ENCODE measurements at regions not wholly inside any gene's neighbourhood (a gene's known extent, or its start where the extent isn't known, plus 50 kb on each side); places are given as distances from the start of the nearest gene placed in this dataset.

- Histone ChIP-seq H2BK120ac (replicated peaks; ENCODE audit: low read depth, low read length) (no peak overlapping the region), H3K27ac (ENCODE audit: low read depth, low read length) (no peak overlapping the region)
- POLR2A ChIA-PET (ENCODE audit: partially characterized antibody), result no interaction called here
- TF ChIP-seq ZNF274 (IDR thresholded peaks at IDR 0.05; ENCODE audit: borderline replicate concordance, extremely low read depth, low read length) (no peak), GTF2F1 (IDR thresholded peaks at IDR 0.05; ENCODE audit: borderline replicate concordance, low read depth, low read length) (no peak), RNF2 (IDR thresholded peaks at IDR 0.05; ENCODE audit: borderline replicate concordance, low read depth, low read length, missing control alignments, poor library complexity, severe bottlenecking) (no peak), TCF12 (IDR thresholded peaks at IDR 0.05; ENCODE audit: low read depth, low read length) (no peak), POLR2AphosphoS5 (IDR thresholded peaks at IDR 0.05; ENCODE audit: low read depth, low read length) (no peak), FOSL1 (IDR thresholded peaks at IDR 0.05; ENCODE audit: insufficient read depth, low read depth, low read length) (no peak), JUN (IDR thresholded peaks at IDR 0.05; ENCODE audit: low read depth, low read length) (no peak), RBBP5 (IDR thresholded peaks at IDR 0.05; ENCODE audit: borderline replicate concordance, low read depth, low read length) (no peak), SIRT6 (IDR thresholded peaks at IDR 0.05; ENCODE audit: low read length) (no peak), RXRA (IDR thresholded peaks at IDR 0.05; ENCODE audit: insufficient read depth, low read depth, low read length) (no peak), EGR1 (IDR thresholded peaks at IDR 0.05; ENCODE audit: borderline replicate concordance, low read depth, low read length) (no peak), POU5F1 (IDR thresholded peaks at IDR 0.05; ENCODE audit: low read depth, low read length) (no peak), RFX5 (IDR thresholded peaks at IDR 0.05; ENCODE audit: borderline replicate concordance, low read depth, low read length) (no peak), EP300 (IDR thresholded peaks at IDR 0.05; ENCODE audit: borderline replicate concordance in 1 of 2, low read depth in 2 of 2, low read length in 2 of 2) (no peak), YY1 (IDR thresholded peaks at IDR 0.05; ENCODE audit: low read depth, low read length) (no peak)
These were observed 315.4 kb upstream of the LRRC3B start for GRCh38 chr3:26307192-26307591.

More at GRCh38 chr3:26307192-26307591, 315.4 kb upstream of the LRRC3B start:
- Histone ChIP-seq H4K8ac (ENCODE audit: extremely low read depth, insufficient read depth, low read length) (no peak overlapping the region), H4K91ac (replicated peaks; ENCODE audit: insufficient read length, low read length) (no peak overlapping the region), H3K23ac (ENCODE audit: insufficient read length) (no peak overlapping the region), H3K79me1 (ENCODE audit: low read depth, low read length) (no peaks in the 10 kb centered on the region), H3K23me2 (ENCODE audit: low read depth, low read length) (no peaks in the 10 kb centered on the region), H2AFZ (ENCODE audit: low read length) (no peak overlapping the region), H3K4me1 (replicated peaks in 1 of 4; ENCODE audit: control insufficient read depth in 3 of 4, insufficient read depth in 4 of 4, low read length in 3 of 4) (peaks cover 0 to 8% (median 5%) of the 10 kb centered on the region in 4 experiments; a peak in 3 of 7 replicates), H3K9ac (replicated peaks in 1 of 4; ENCODE audit: extremely low read depth in 1 of 4, low read depth in 3 of 4, low read length in 3 of 4) (no peak overlapping the region), H3K9me3 (ENCODE audit: insufficient read depth in 2 of 2, low read depth in 1 of 2, low read length in 1 of 2) (no peaks in the 10 kb centered on the region), H3K4me3 (ENCODE audit: extremely low read depth in 1 of 4, insufficient read depth in 2 of 4, low read depth in 3 of 4, low read length in 4 of 4) (no peak overlapping the region), H3K56ac (replicated peaks; ENCODE audit: insufficient read length, low read depth, low read length) (no peak overlapping the region), H3K14ac (ENCODE audit: insufficient read length) (no peak overlapping the region), H3K4ac (replicated peaks; ENCODE audit: insufficient read length, low read depth, low read length) (no peak overlapping the region), H3K79me2 (ENCODE audit: control insufficient read depth in 1 of 2, insufficient read depth in 2 of 2, low read length in 2 of 2) (no peaks in the 10 kb centered on the region), H2AK5ac (ENCODE audit: low read depth, low read length) (0 out of 2 replicates have a peak overlapping the region, but pooled peaks have one; percentile 57), H3K4me2 (ENCODE audit: insufficient read depth in 1 of 2, low read depth in 2 of 2, low read length in 2 of 2) (no peak overlapping the region), H2BK12ac (ENCODE audit: low read depth, low read length) (peak overlapping the region; percentile 28; the same call in 1 of the 2 replicates), H4K20me1 (replicated peaks in 1 of 2; ENCODE audit: control insufficient read depth in 1 of 2, insufficient read depth in 2 of 2, low read length in 2 of 2) (no peaks in the 10 kb centered on the region), H2BK15ac (ENCODE audit: low read length) (no peak overlapping the region), H4K5ac (ENCODE audit: insufficient read length, low read depth, low read length) (no peak overlapping the region), H2BK20ac (ENCODE audit: low read length) (no peak overlapping the region), H2BK5ac (ENCODE audit: low read depth, low read length) (no peak overlapping the region), H3K27me3 (replicated peaks in 1 of 4; ENCODE audit: control insufficient read depth in 3 of 4, extremely low read depth in 1 of 4, insufficient read depth in 3 of 4, low read length in 3 of 4) (no peaks in the 10 kb centered on the region), H3K36me3 (ENCODE audit: control insufficient read depth in 2 of 4, insufficient read depth in 4 of 4, low read length in 3 of 4) (no peaks in the 10 kb centered on the region), H3K18ac (ENCODE audit: extremely low read depth, low read length) (no peak overlapping the region)
- CTCF ChIA-PET (ENCODE audit: partially characterized antibody), result interaction anchor here (0.6 to 1.2 kb wide), 2 partner anchors 18 to 31 kb away, joined by 4 to 5 read pairs; no protein-coding TSS in a partner anchor
- DNase-seq (ENCODE audit: low read depth in 1 of 2, low spot score in 2 of 2) (no peak), FAIRE-seq (no peak)
- 92% methylated on average over 5 of the region's 5 CpGs; no CpG with 5 or more reads in 1 of the 2 experiments for WGBS, 2 experiments (ENCODE audit: extremely low coverage in 1 of 2, insufficient coverage in 1 of 2, insufficient read length in 1 of 2, insufficient replicate concordance in 2 of 2, low coverage in 1 of 2, low lambda C conversion rate in 2 of 2, missing lambda C conversion rate in 1 of 2)
